Ectodermal cell (in vitro differentiated cells): ENCODE measurements at regions not wholly inside any gene's neighbourhood (a gene's known extent, or its start where the extent isn't known, plus 50 kb on each side); places are given as distances from the start of the nearest gene placed in this dataset.

Source experiments
- H3K27ac ChIP-seq: 2 replicates; pipeline ENCODE4 v1.7.0; 2013; ENCODE audit warnings: mild to moderate bottlenecking, low read depth, low read length; ENCODE audit not compliant: insufficient read depth, poor library complexity, severe bottlenecking
- H3K27me3 ChIP-seq: 2 replicates; pipeline ENCODE4 v1.7.0; 2013; ENCODE audit warnings: mild to moderate bottlenecking, low read length; ENCODE audit not compliant: insufficient read depth, control insufficient read depth, poor library complexity, severe bottlenecking
- H3K36me3 ChIP-seq: one replicate; pipeline ENCODE4 v1.7.0; 2013; ENCODE audit warnings: low read length; ENCODE audit not compliant: control insufficient read depth, insufficient read depth
- H3K4me1 ChIP-seq: one replicate; pipeline ENCODE4 v1.7.0; 2013; ENCODE audit warnings: low read length; ENCODE audit not compliant: control insufficient read depth, insufficient read depth
- H3K4me3 ChIP-seq: 2 replicates; pipeline ENCODE4 v1.7.0; 2013; ENCODE audit warnings: low read depth, low read length, control low read depth; ENCODE audit not compliant: insufficient read depth
- H3K9me3 ChIP-seq: 2 replicates; pipeline ENCODE4 v1.7.0; 2013; ENCODE audit warnings: mild to moderate bottlenecking, low read length, moderate library complexity; ENCODE audit not compliant: control insufficient read depth
- WGBS, 2 experiments: methylation state at CpG; one replicate each; pipeline ENCODE4 v1.1.7; 2013; ENCODE audit warnings: missing lambda C conversion rate in 2 of 2; 5-methylcytosine and 5-hydroxymethylcytosine counted together

DNA sequence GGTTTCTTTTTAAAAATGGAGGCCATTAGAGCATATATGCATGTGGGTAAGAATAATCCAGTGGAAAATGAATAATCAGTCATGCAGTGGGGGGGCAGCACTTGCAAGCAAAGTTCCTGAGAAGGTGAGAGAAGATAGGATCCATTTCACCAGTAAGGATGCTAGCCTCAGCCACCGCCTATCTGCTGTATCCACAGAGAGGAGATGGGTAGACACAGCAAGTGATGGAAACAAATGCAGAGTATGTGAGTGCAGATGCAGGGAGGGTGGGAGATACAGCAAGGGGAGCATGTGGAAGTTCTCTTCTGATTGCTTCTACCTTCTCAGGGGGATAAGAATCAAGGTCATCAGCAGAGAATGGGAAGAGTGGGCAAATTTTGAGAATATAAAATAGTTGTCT lies 171.4 kb upstream of the PDE1C start:
- Histone ChIP-seq H3K4me1 (peaks cover 3% of the 10 kb centered on the region), H3K36me3 (no peaks in the 10 kb centered on the region), H3K4me3 (no peak overlapping the region), H3K27me3 (no peaks in the 10 kb centered on the region), H3K9me3 (no peaks in the 10 kb centered on the region), H3K27ac (no peak overlapping the region)
- WGBS, 2 experiments, result 91 to 94% methylated on average over 1 of the region's 1 CpG

DNA sequence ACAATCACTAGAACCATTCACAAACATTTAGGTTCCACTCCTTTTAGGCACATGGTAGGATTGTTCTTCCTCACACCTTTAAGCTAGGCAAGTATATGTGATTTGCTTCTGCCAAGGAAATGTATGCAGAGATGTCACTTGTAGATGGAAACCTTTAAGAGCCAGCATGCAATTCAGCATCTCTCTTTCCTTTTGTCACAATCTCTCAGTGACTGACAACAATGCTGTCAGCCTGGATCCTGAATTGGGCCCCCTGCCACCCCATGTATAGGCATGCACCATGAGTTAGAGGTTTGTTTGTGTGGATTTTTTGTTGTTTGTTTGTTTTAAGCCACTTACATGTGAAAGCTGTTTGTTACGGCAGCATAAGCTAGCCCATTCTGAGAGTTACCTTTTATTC lies 169.6 kb upstream of the PDE1C start:
- 50% methylated on average over 1 of the region's 1 CpG; no CpG with 5 or more reads in 1 of the 2 experiments for WGBS, 2 experiments
- Histone ChIP-seq H3K9me3 (no peaks in the 10 kb centered on the region), H3K4me1 (peaks cover 3% of the 10 kb centered on the region), H3K4me3 (no peak overlapping the region), H3K27ac (no peak overlapping the region), H3K36me3 (no peaks in the 10 kb centered on the region), H3K27me3 (no peaks in the 10 kb centered on the region)

DNA sequence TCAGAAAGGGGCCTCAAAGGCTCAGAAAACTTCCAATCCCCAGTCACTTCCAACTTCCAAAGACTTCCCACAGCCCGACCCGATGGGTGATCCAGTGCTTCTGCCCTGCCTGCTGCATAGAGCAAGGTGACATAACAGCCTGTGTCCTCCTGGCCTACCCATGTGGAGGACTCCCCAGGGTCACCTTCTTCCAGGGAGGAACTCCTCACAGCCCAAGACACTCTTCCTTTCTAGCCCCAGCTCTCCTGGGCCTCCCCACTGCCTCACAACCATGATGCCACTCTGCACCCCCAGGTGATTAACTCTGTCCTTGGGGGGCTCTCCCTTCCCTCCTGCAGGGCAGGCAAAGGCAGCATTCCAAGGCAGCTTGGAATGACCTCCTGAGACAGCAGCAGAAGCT lies 158.4 kb upstream of the PDE1C start:
- WGBS, 2 experiments, result 93 to 95% methylated on average over 2 of the region's 2 CpGs
- H3K27ac ChIP-seq, result no peak overlapping the region
- H3K4me1 ChIP-seq, result no peaks in the 10 kb centered on the region
- H3K36me3 ChIP-seq, result no peaks in the 10 kb centered on the region
- H3K27me3 ChIP-seq, result no peaks in the 10 kb centered on the region
- no peak overlapping the region for H3K4me3 ChIP-seq
- no peaks in the 10 kb centered on the region for H3K9me3 ChIP-seq

DNA sequence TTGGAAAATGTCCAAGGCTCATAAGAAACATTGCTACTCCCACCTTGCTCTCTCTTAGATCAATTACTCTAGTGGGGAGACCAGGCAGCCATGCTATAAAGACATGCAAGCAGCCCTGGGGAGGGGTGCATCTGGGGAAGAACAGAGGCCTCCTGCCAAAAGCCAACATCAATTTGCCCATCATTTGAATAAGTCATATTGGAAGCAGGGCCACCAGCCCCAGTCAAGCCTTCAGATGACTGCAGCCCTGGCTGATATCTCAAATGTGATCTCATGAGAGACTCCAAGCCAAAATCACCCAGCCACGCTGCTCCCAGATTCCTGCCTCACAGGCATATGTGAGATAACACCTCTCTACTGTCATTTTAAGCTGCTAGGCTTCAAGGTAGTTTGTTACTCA lies 157.5 kb upstream of the PDE1C start:
- no peaks in the 10 kb centered on the region for H3K4me1 ChIP-seq

DNA sequence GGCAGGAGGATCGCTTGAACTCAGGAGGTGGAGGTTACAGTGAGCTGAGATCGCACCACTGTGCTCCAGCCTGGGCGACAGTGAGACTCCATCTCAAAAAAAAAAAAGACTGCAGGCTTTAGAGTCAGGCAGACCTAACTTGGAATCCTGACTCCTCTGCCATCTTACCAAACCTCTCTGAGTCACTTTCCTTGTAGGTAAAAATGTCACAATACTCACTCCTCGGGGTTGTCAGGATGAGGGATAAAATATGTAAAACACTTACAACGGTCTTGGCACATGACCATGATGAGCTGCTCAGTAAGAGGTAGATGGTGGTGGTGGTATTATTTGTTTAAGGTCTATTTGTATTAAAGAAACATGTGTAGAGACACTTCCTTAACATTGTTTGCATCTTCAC lies 154.1 kb upstream of the PDE1C start:
- no peaks in the 10 kb centered on the region for H3K4me1 ChIP-seq
- H3K36me3 ChIP-seq, result no peaks in the 10 kb centered on the region
- H3K27ac ChIP-seq, result no peak overlapping the region
- H3K9me3 ChIP-seq, result no peaks in the 10 kb centered on the region
- no peaks in the 10 kb centered on the region for H3K27me3 ChIP-seq
- no peak overlapping the region for H3K4me3 ChIP-seq
- WGBS, 2 experiments, result 85 to 96% methylated on average over 5 of the region's 5 CpGs

More for the DNA sequence above, 157.5 kb upstream of the PDE1C start:
- Histone ChIP-seq H3K4me3 (no peak overlapping the region), H3K9me3 (no peaks in the 10 kb centered on the region), H3K27ac (no peak overlapping the region), H3K36me3 (no peaks in the 10 kb centered on the region), H3K27me3 (no peaks in the 10 kb centered on the region)
- WGBS, 2 experiments, result 92% methylated on average over 1 of the region's 1 CpG

DNA sequence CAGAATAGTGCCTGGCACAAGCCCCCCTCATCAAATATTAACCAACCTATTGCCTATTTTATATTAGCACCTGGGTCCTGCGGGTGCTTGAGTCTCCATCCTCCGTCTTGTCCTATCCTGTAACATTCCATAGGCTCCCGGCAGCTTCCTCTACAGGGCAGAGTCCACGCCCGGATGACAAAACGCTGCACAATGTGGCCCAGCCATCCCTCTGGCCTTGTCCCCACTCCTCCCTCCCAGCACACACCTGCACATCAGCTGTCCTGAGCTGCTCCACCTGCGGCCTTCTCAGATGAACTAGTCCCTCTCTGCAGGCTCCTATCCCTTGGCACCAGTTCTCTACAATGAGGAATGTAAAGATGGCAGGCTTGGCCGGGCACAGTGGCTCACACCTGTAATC lies 153.5 kb upstream of the PDE1C start:
- H3K4me1 ChIP-seq, result no peaks in the 10 kb centered on the region
- no peak overlapping the region for H3K4me3 ChIP-seq
- H3K27me3 ChIP-seq, result no peaks in the 10 kb centered on the region
- WGBS, 2 experiments, result 92 to 94% methylated on average over 8 of the region's 8 CpGs
- H3K9me3 ChIP-seq, result no peaks in the 10 kb centered on the region
- H3K27ac ChIP-seq, result no peak overlapping the region
- H3K36me3 ChIP-seq, result no peaks in the 10 kb centered on the region

DNA sequence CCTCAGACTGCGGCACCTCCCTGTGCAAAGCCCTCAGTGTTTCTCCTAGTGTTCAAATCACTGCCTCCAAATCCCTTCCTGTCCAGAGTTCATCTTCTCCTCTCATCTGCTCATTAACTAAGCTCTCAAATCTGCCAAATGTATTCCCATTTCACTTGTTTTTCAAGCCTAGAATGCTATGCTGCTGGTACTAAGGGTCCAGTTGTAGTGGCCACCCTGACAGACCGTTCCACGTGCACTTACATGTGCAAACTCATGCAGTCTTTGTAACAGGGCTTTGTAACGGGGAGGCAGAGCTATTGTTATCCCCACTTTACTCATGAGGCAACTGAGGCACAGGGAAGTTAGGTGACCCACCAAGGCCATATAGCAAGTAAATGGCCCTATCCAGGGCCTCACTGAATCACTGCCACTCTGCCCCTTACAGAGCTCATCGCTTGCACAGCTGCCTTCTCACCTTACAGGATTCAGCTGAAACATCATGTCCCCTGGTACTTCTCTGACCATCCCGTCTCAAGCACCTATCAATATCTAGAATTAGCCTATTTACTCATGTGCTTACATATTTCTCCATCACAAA lies 153.0 kb upstream of the PDE1C start:
- Histone ChIP-seq H3K27me3 (no peaks in the 10 kb centered on the region), H3K9me3 (no peaks in the 10 kb centered on the region), H3K4me3 (no peak overlapping the region), H3K4me1 (no peaks in the 10 kb centered on the region), H3K27ac (no peak overlapping the region), H3K36me3 (no peaks in the 10 kb centered on the region)
- 93 to 94% methylated on average over 6 of the region's 6 CpGs for WGBS, 2 experiments

DNA sequence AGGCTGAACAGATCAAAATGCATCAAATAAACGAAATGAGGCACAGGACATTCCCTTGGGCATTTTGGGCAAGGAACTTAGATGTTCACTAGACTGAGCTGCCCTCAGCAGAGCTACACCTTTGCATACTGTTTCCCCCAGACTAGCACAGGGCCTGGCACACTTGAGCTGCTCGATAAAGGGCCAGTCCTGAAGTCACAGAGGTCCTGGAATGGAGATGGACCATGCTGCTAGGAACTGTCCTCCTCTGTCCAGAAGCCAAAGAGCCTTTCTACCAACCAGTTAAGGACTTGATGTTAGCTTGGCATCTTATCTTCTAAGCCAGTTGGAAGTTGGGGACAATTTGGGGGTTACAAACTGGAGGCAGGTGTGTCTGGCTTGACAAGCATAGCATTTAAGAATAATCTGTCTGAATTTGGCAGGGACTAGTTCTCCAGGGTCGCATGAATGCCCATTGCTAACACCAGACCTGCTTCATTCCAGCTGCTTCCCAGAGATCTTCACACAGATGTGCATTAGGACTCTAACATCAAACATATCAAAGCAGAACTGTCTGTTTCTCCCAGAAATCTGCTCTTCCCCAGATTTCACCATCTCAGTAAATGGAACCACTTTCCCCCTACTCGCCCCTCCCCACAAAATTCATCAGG lies 152.2 kb upstream of the PDE1C start:
- no peaks in the 10 kb centered on the region for H3K4me1 ChIP-seq
- no peak overlapping the region for H3K4me3 ChIP-seq
- H3K36me3 ChIP-seq, result no peaks in the 10 kb centered on the region
- whole genome bisulfite sequencing, 2 experiments, result 84 to 87% methylated on average over 4 of the region's 4 CpGs
- H3K27ac ChIP-seq, result no peak overlapping the region
- H3K9me3 ChIP-seq, result no peaks in the 10 kb centered on the region
- no peaks in the 10 kb centered on the region for H3K27me3 ChIP-seq

DNA sequence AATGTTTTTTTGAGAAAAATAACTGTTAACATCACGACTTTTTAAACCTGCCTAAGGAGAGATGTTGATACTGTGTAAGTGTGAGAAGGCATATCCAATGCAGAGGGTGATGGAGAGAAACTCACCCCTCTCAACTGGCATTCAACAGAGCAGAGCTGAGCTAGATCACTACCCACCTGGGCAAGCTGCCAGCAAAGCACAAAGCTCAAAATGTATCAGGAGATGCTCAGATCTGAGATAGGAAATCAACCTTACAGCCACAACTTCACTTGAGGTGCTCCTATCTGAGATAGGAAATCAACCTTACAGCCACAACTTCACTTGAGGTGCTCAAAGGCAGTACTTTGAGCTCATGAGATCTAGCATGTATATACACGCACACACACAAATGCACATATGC lies 151.5 kb upstream of the PDE1C start:
- Histone ChIP-seq H3K9me3 (no peaks in the 10 kb centered on the region), H3K36me3 (no peaks in the 10 kb centered on the region), H3K4me3 (no peak overlapping the region), H3K27ac (no peak overlapping the region), H3K4me1 (no peaks in the 10 kb centered on the region), H3K27me3 (no peaks in the 10 kb centered on the region)
- WGBS, 2 experiments, result 87 to 95% methylated on average over 1 to 2 of the region's 2 CpGs

DNA sequence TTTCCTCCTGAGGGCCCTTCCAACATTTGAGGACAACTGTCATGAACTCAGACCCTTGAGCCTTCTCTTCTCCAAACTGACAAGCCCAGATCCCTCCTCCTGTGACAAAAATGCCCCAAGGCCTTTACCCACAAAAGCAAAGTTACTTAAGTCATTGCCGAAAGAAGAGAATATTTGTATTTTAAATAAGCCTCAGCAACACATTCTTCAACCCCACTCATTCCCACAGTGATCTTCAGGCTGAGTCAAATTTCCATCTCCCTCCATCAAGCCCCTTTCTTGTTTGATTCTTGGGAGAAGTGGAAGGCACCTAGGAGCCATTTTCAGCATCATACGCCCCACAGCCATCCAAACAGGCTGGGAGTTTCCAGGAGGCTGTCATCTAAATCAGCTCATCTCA lies 150.8 kb upstream of the PDE1C start:
- Histone ChIP-seq H3K4me3 (no peak overlapping the region), H3K27me3 (no peaks in the 10 kb centered on the region), H3K36me3 (no peaks in the 10 kb centered on the region), H3K9me3 (no peaks in the 10 kb centered on the region), H3K27ac (no peak overlapping the region), H3K4me1 (no peaks in the 10 kb centered on the region)
- WGBS, 2 experiments, result 88 to 98% methylated on average over 1 to 2 of the region's 2 CpGs
